ENCODE measurements at regions not wholly inside any gene's neighbourhood (a gene's known extent, or its start where the extent isn't known, plus 50 kb on each side); places are given as distances from the start of the nearest gene placed in this dataset.

- Histone ChIP-seq H3K4me1 (no peaks in the 10 kb centered on the region), H3K9ac (no peak overlapping the region), H3K4me3 (ENCODE audit: low read depth, low read length) (no peak overlapping the region), H3K27me3 (ENCODE audit: control insufficient read depth, insufficient read depth, low read length) (no peaks in the 10 kb centered on the region), H3K36me3 (ENCODE audit: control insufficient read depth, insufficient read depth, low read length) (no peaks in the 10 kb centered on the region), H3K4me2 (ENCODE audit: low read length) (no peak overlapping the region), H3K9me3 (ENCODE audit: control insufficient read depth, low read length) (no peaks in the 10 kb centered on the region), H3K27ac (no peak overlapping the region), H3K79me2 (no peaks in the 10 kb centered on the region), H2AFZ (no peak overlapping the region)
- TF ChIP-seq CTCF (IDR thresholded peaks at IDR 0.05), result no peak
These were observed 270.1 kb upstream of the TBL1XR1 start for GRCh38 chr3:177467247-177467985.

GRCh38 chr3:177468331-177468730 lies 271.0 kb upstream of the TBL1XR1 start:
- no peak overlapping the region for H3K4me2 ChIP-seq (ENCODE audit: low read length)
- H3K27me3 ChIP-seq (ENCODE audit: control insufficient read depth, insufficient read depth, low read length), result no peaks in the 10 kb centered on the region
- no peaks in the 10 kb centered on the region for H3K9me3 ChIP-seq (ENCODE audit: control insufficient read depth, low read length)
- H3K36me3 ChIP-seq (ENCODE audit: control insufficient read depth, insufficient read depth, low read length), result no peaks in the 10 kb centered on the region
- no peak overlapping the region for H3K9ac ChIP-seq
- H2AFZ ChIP-seq, result no peak overlapping the region
- H3K27ac ChIP-seq, result no peak overlapping the region
- H3K4me3 ChIP-seq (ENCODE audit: low read depth, low read length), result no peak overlapping the region
- peaks cover 3% of the 10 kb centered on the region for H3K4me1 ChIP-seq
- no peak for TF ChIP-seq CTCF (IDR thresholded peaks at IDR 0.05)
- H3K79me2 ChIP-seq, result no peaks in the 10 kb centered on the region

- H3K9me3 ChIP-seq (ENCODE audit: control insufficient read depth, low read length), result no peaks in the 10 kb centered on the region
- no peak overlapping the region for H3K9ac ChIP-seq
- no peak for TF ChIP-seq CTCF (IDR thresholded peaks at IDR 0.05)
- H3K4me2 ChIP-seq (ENCODE audit: low read length), result no peak overlapping the region
- no peak overlapping the region for H3K27ac ChIP-seq
- H2AFZ ChIP-seq, result no peak overlapping the region
- H3K79me2 ChIP-seq, result no peaks in the 10 kb centered on the region
- H3K4me3 ChIP-seq (ENCODE audit: low read depth, low read length), result no peak overlapping the region
- H3K27me3 ChIP-seq (ENCODE audit: control insufficient read depth, insufficient read depth, low read length), result no peaks in the 10 kb centered on the region
- H3K4me1 ChIP-seq, result peaks cover 6% of the 10 kb centered on the region
- H3K36me3 ChIP-seq (ENCODE audit: control insufficient read depth, insufficient read depth, low read length), result no peaks in the 10 kb centered on the region
These were observed 271.5 kb upstream of the TBL1XR1 start for GRCh38 chr3:177468816-177469215.

- Histone ChIP-seq H3K36me3 (ENCODE audit: control insufficient read depth, insufficient read depth, low read length) (no peaks in the 10 kb centered on the region), H3K79me2 (no peaks in the 10 kb centered on the region), H3K4me1 (peaks cover 6% of the 10 kb centered on the region), H3K9me3 (ENCODE audit: control insufficient read depth, low read length) (no peaks in the 10 kb centered on the region), H3K27me3 (ENCODE audit: control insufficient read depth, insufficient read depth, low read length) (no peaks in the 10 kb centered on the region), H2AFZ (no peak overlapping the region), H3K9ac (no peak overlapping the region), H3K27ac (no peak overlapping the region), H3K4me2 (ENCODE audit: low read length) (no peak overlapping the region), H3K4me3 (ENCODE audit: low read depth, low read length) (no peak overlapping the region)
- TF ChIP-seq CTCF (IDR thresholded peaks at IDR 0.05), result no peak
These were observed 271.9 kb upstream of the TBL1XR1 start for GRCh38 chr3:177469216-177469615.
